K562 (cell line): ENCODE measurements at regions not wholly inside any gene's neighbourhood (a gene's known extent, or its start where the extent isn't known, plus 50 kb on each side); places are given as distances from the start of the nearest gene placed in this dataset.

Experiments
- DNMT1 ChIP-seq: fragments of 450-650 bp; IDR thresholded peaks from 2 replicates; pipeline ENCODE4 v1.6.1; 2016; ENCODE audit warnings: antibody characterized with exemption, mild to moderate bottlenecking
- IRF9 ChIP-seq: fragments of 450-650 bp; IDR thresholded peaks from 2 replicates; pipeline ENCODE4 v1.6.1; 2016; ENCODE audit warnings: missing biosample characterization, missing genetic modification characterization
- MAFK ChIP-seq: IDR thresholded peaks from 2 replicates; pipeline ENCODE4 v1.6.1; 2011; ENCODE audit warnings: low read length, improper control_type of control experiment
- MED1 ChIP-seq: sonication (generic); formaldehyde crosslinking; IDR thresholded peaks from 2 replicates; pipeline ENCODE4 v1.8.1; 2023; ENCODE audit warnings: missing genetic modification reagents, borderline replicate concordance
- NCOA2 ChIP-seq, 2 experiments: fragments of 450-650 bp; IDR thresholded peaks; 2 replicates each; pipeline ENCODE4 v1.6.1; 2018; ENCODE audit warnings: mild to moderate bottlenecking in 2 of 2, moderate library complexity in 1 of 2; ENCODE audit not compliant: partially characterized antibody in 2 of 2
- PRDM10 ChIP-seq: fragments of 450-650 bp; IDR thresholded peaks from 2 replicates; pipeline ENCODE4 v1.6.1; 2018; ENCODE audit not compliant: partially characterized antibody
- RBBP5 ChIP-seq: fragments of 200-600 bp; sonication (generic); IDR thresholded peaks from 2 replicates; pipeline ENCODE4 v1.6.1; 2012; ENCODE audit warnings: borderline replicate concordance, mild to moderate bottlenecking, low read length, control low read depth, inconsistent platforms; ENCODE audit not compliant: insufficient read depth, poor library complexity, severe bottlenecking
- SMAD1 ChIP-seq: fragments of 150-350 bp; IDR thresholded peaks from 2 replicates; pipeline ENCODE4 v1.6.1; 2014; ENCODE audit warnings: low read length, low read depth; ENCODE audit not compliant: partially characterized antibody
- SNIP1 ChIP-seq: fragments of 450-650 bp; IDR thresholded peaks from 2 replicates; pipeline ENCODE4 v1.7.1; 2017; ENCODE audit warnings: low read depth, mild to moderate bottlenecking
- SP2 ChIP-seq: IDR thresholded peaks from 2 replicates; pipeline ENCODE4 v1.6.1; 2011; ENCODE audit warnings: mild to moderate bottlenecking, low read depth, low read length, moderate library complexity; ENCODE audit not compliant: poor library complexity, severe bottlenecking; ENCODE audit errors: extremely low read depth
- TEAD4 ChIP-seq, 2 experiments: sonication (generic) in 1 of 2; formaldehyde crosslinking in 1 of 2; IDR thresholded peaks; 2 replicates each; pipeline versions ENCODE4 v1.6.1 to v1.8.0; 2012 to 2022; ENCODE audit warnings: borderline replicate concordance in 1 of 2, inconsistent platforms in 1 of 2, low read length in 1 of 2, mild to moderate bottlenecking in 1 of 2, missing genetic modification reagents in 1 of 2
- ZFP1 ChIP-seq: fragments of 450-650 bp; formaldehyde crosslinking; IDR thresholded peaks from 2 replicates; pipeline ENCODE4 v1.4.0; 2020; ENCODE audit warnings: mild to moderate bottlenecking, mixed read lengths
- ZNF347 ChIP-seq: fragments of 450-650 bp; formaldehyde crosslinking; IDR thresholded peaks from 2 replicates; pipeline ENCODE4 v1.4.0; 2020; ENCODE audit warnings: low read depth, mild to moderate bottlenecking, moderate library complexity
- ZNF695 ChIP-seq: fragments of 450-650 bp; formaldehyde crosslinking; IDR thresholded peaks from 2 replicates; pipeline ENCODE4 v1.4.0; 2020; ENCODE audit warnings: mild to moderate bottlenecking, moderate library complexity
- ZNF717 ChIP-seq: fragments of 250-450 bp; sonication (Bioruptor Pico); IDR thresholded peaks from 2 replicates; pipeline ENCODE4 v1.5.0; 2021
- TF ChIP-seq, protein P1 (sequence below): fragments of 250-450 bp; sonication (Bioruptor Pico); IDR thresholded peaks from 2 replicates; pipeline ENCODE4 v1.6.1; 2021; ENCODE audit warnings: mild to moderate bottlenecking
- TF ChIP-seq, protein P2 (sequence below): fragments of 450-650 bp; IDR thresholded peaks from 2 replicates; pipeline ENCODE4 v1.7.0; 2016; ENCODE audit warnings: borderline replicate concordance
- TF ChIP-seq, protein P3 (sequence below): sonication (generic); formaldehyde crosslinking; IDR thresholded peaks from 2 replicates; pipeline ENCODE4 v1.8.1; 2023; ENCODE audit warnings: mild to moderate bottlenecking, missing genetic modification reagents

GRCh38 chr20:48139262-48140041, 354.2 kb upstream of the SULF2 start (continued):
- TF ChIP-seq NCOA2 (IDR thresholded peaks at IDR 0.05; ENCODE audit: partially characterized antibody in 2 of 2) (no peak), PRDM10 (no peak), ZFP1 (CRISPR knock-in tag) (peak; percentile 95), ZNF347 (CRISPR knock-in tag) (peak; percentile 87), MAFK (no peak), DNMT1 (no peak), ZNF695 (CRISPR knock-in tag) (peak; percentile 95), MED1 (CRISPR knock-in tag) (no peak), IRF9 (tag) (peak; percentile 77), SMAD1 (no peak), ZNF717 (CRISPR knock-in tag) (peak; percentile 94), RBBP5 (no peak), SP2 (no peak), SNIP1 (no peak), TEAD4 (IDR thresholded peaks at IDR 0.05; ENCODE audit: low read length) (peak; percentile 35; the same call in 1 of the 2 replicates), TEAD4 (CRISPR knock-in tag; IDR thresholded peaks at IDR 0.05; ENCODE audit: borderline replicate concordance) (no peak)
- TF ChIP-seq, protein P1, sequence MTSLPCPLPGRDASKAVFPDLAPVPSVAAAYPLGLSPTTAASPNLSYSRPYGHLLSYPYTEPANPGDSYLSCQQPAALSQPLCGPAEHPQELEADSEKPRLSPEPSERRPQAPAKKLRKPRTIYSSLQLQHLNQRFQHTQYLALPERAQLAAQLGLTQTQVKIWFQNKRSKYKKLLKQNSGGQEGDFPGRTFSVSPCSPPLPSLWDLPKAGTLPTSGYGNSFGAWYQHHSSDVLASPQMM (CRISPR knock-in tag): no peak
- TF ChIP-seq, protein P2, sequence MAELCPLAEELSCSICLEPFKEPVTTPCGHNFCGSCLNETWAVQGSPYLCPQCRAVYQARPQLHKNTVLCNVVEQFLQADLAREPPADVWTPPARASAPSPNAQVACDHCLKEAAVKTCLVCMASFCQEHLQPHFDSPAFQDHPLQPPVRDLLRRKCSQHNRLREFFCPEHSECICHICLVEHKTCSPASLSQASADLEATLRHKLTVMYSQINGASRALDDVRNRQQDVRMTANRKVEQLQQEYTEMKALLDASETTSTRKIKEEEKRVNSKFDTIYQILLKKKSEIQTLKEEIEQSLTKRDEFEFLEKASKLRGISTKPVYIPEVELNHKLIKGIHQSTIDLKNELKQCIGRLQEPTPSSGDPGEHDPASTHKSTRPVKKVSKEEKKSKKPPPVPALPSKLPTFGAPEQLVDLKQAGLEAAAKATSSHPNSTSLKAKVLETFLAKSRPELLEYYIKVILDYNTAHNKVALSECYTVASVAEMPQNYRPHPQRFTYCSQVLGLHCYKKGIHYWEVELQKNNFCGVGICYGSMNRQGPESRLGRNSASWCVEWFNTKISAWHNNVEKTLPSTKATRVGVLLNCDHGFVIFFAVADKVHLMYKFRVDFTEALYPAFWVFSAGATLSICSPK: no peak
- TF ChIP-seq, protein P3, sequence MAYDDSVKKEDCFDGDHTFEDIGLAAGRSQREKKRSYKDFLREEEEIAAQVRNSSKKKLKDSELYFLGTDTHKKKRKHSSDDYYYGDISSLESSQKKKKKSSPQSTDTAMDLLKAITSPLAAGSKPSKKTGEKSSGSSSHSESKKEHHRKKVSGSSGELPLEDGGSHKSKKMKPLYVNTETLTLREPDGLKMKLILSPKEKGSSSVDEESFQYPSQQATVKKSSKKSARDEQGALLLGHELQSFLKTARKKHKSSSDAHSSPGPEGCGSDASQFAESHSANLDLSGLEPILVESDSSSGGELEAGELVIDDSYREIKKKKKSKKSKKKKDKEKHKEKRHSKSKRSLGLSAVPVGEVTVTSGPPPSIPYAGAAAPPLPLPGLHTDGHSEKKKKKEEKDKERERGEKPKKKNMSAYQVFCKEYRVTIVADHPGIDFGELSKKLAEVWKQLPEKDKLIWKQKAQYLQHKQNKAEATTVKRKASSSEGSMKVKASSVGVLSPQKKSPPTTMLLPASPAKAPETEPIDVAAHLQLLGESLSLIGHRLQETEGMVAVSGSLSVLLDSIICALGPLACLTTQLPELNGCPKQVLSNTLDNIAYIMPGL (CRISPR knock-in tag): no peak
